GM12878 (cell line): ENCODE measurements at regions not wholly inside any gene's neighbourhood (a gene's known extent, or its start where the extent isn't known, plus 50 kb on each side); places are given as distances from the start of the nearest gene placed in this dataset.

Experiments
- ATAC-seq: fragments of 200-7000 bp; cut with Tn5 transposase; 3 replicates; pipeline ENCODE4 v1.9.1; 2020; ENCODE audit warnings: mild to moderate bottlenecking, moderate library complexity
- BruUV-seq: library from RNA; stranded (reverse); fragments of 400-500 nt; replicated peaks from 2 replicates; lab custom pipeline; 2021; lab: Mats Ljungman, UMichigan
- CTCF ChIA-PET: fragments of 300-600 bp; sonication (Branson Sonifier 250); formaldehyde crosslinking; extraction: SDS; loops from one replicate; lab custom pipeline; 2021; ENCODE audit warnings: inconsistent platforms; lab: Yijun Ruan, JAX
- POLR2A ChIA-PET: fragments of 350-600 bp; formaldehyde crosslinking; extraction: SDS; loops from one replicate; lab custom pipeline; 2021; ENCODE audit warnings: inconsistent platforms; lab: Charles Lee
- RAD21 ChIA-PET: fragments of 300-600 bp; sonication (Branson Sonifier 250); formaldehyde crosslinking; loops from one replicate; lab custom pipeline; 2023; ENCODE audit warnings: antibody characterized with exemption; ENCODE audit not compliant: unreplicated experiment; lab: Charles Lee
- SMC1A ChIA-PET: fragments of 300-600 bp; sonication (Branson Sonifier 250); formaldehyde crosslinking; loops from one replicate; lab custom pipeline; 2023; ENCODE audit not compliant: unreplicated experiment, uncharacterized antibody; lab: Charles Lee
- DNase-seq: peaks from one replicate; pipeline ENCODE4 v3.0.0-alpha.2; 2011; ENCODE audit warnings: low read depth, low spot score
- FAIRE-seq: peaks from 3 replicates; lab custom pipeline; 2011; peaks lifted over from hg19 to GRCh38; lab: Jason Lieb, UNC
- H2AFZ ChIP-seq: 2 replicates; pipeline ENCODE4 v1.6.0; 2011; ENCODE audit warnings: low read depth, low read length, control low read depth; ENCODE audit not compliant: control insufficient read depth
- H3K27ac ChIP-seq: 2 replicates; pipeline ENCODE4 v1.5.1; 2011; ENCODE audit warnings: control low read depth; ENCODE audit not compliant: control insufficient read depth, insufficient read depth
- H3K27me3 ChIP-seq, 2 experiments: replicated peaks in 1 of 2; 2 replicates each; pipeline versions ENCODE4 v1.6.0 to v1.6.1; 2011; ENCODE audit warnings: low read length in 1 of 2; ENCODE audit not compliant: control insufficient read depth in 2 of 2, insufficient read depth in 2 of 2
- H3K36me3 ChIP-seq, 2 experiments: 2 replicates each; pipeline ENCODE4 v1.5.1; 2011; ENCODE audit warnings: low read length in 1 of 2; ENCODE audit not compliant: control insufficient read depth in 2 of 2, insufficient read depth in 2 of 2
- H3K4me1 ChIP-seq: 2 replicates; pipeline ENCODE4 v1.6.1; 2011; ENCODE audit warnings: mild to moderate bottlenecking, low read length, moderate library complexity, mixed read lengths; ENCODE audit not compliant: control insufficient read depth, insufficient read depth
- H3K4me2 ChIP-seq: 2 replicates; pipeline ENCODE4 v1.6.0; 2011; ENCODE audit warnings: control low read depth; ENCODE audit not compliant: control insufficient read depth, insufficient read depth
- H3K4me3 ChIP-seq: fragments of 200-600 bp; sonication (generic); 2 replicates; pipeline ENCODE4 v1.5.1; 2016
- H3K79me2 ChIP-seq: 2 replicates; pipeline ENCODE4 v1.6.0; 2011; ENCODE audit warnings: low read length; ENCODE audit not compliant: control insufficient read depth, insufficient read depth
- H3K9ac ChIP-seq: 2 replicates; pipeline ENCODE4 v1.8.0; 2011; ENCODE audit warnings: low read length, control low read depth, mixed read lengths; ENCODE audit not compliant: control insufficient read depth, insufficient read depth
- H3K9me3 ChIP-seq: replicated peaks from 3 replicates; pipeline ENCODE4 v1.5.1; 2011; ENCODE audit warnings: mild to moderate bottlenecking, low read length; ENCODE audit not compliant: control insufficient read depth, insufficient read depth
- H4K20me1 ChIP-seq: 2 replicates; pipeline ENCODE4 v1.6.0; 2011; ENCODE audit not compliant: control insufficient read depth, insufficient read depth
- IRF3 ChIP-seq: fragments of 450-650 bp; IDR thresholded peaks from 2 replicates; pipeline ENCODE4 v1.6.1; 2014; ENCODE audit warnings: mild to moderate bottlenecking
- MEF2A ChIP-seq: IDR thresholded peaks from 2 replicates; pipeline ENCODE4 v1.6.1; 2011; ENCODE audit warnings: low read depth, mild to moderate bottlenecking, low read length, moderate library complexity; ENCODE audit not compliant: insufficient read depth
- POLR2AphosphoS2 ChIP-seq: IDR thresholded peaks from 2 replicates; pipeline ENCODE4 v1.6.1; 2011; ENCODE audit warnings: low read depth, mild to moderate bottlenecking, low read length, improper control_type of control experiment, moderate library complexity
- ZBTB11 ChIP-seq: fragments of 450-650 bp; formaldehyde crosslinking; IDR thresholded peaks from 2 replicates; pipeline ENCODE4 v1.5.0; 2022; ENCODE audit warnings: mild to moderate bottlenecking, missing genetic modification characterization
- WGBS: methylation state at CpG from one replicate; pipeline ENCODE4 v1.1.6; 2016; ENCODE audit warnings: low lambda C conversion rate; ENCODE audit not compliant: insufficient replicate concordance, insufficient coverage; ENCODE audit errors: missing lambda C conversion rate; 5-methylcytosine and 5-hydroxymethylcytosine counted together
- in situ Hi-C: fragments of 300-500 bp; cut with MboI; formaldehyde crosslinking; loops from 9 replicates; pipeline ENCODE4 v1.14.3; 2018; ENCODE audit warnings: mixed read lengths
- intact Hi-C: fragments of 100-400 bp; cut with micrococcal nuclease; formaldehyde crosslinking; loops from one replicate; pipeline ENCODE4 v1.14.2; 2022; ENCODE audit not compliant: unreplicated experiment

GRCh38 chr6:119440953-119441352 lies 91.4 kb upstream of the MAN1A1 start:
- CTCF ChIA-PET: no interaction called here
- intact Hi-C loops: loop anchor here (10.0 kb wide), 1 partner anchor 94 kb away; no protein-coding TSS in a partner anchor
- FAIRE-seq (no peak), DNase-seq (no peak), ATAC-seq (no peak)
- in situ Hi-C loops: no loop called here
- 98% methylated on average over 25 of the region's 37 CpGs for WGBS
- Histone ChIP-seq H3K4me1 (peaks cover 35% of the 10 kb centered on the region), H3K9me3 (peaks cover 2% of the 10 kb centered on the region; the same call in 2 of the 3 replicates), H4K20me1 (no peaks in the 10 kb centered on the region), H3K79me2 (no peaks in the 10 kb centered on the region), H3K36me3 (no peaks in the 10 kb centered on the region), H3K9ac (no peak overlapping the region), H3K4me2 (no peak overlapping the region), H3K27ac (no peak overlapping the region), H3K4me3 (no peak overlapping the region), H3K27me3 (no peaks in the 10 kb centered on the region), H2AFZ (no peak overlapping the region)
- RAD21 ChIA-PET: no interaction called here
- SMC1A ChIA-PET: no interaction called here
- no TSS peak for BruUV-seq
- no peak for TF ChIP-seq POLR2AphosphoS2
- no peak for TF ChIP-seq ZBTB11 (CRISPR knock-in tag)
- no peak for TF ChIP-seq IRF3
- TF ChIP-seq MEF2A: no peak
- POLR2A ChIA-PET: no interaction called here
